HFF-Myc (cell line): ENCODE measurements at regions not wholly inside any gene's neighbourhood (a gene's known extent, or its start where the extent isn't known, plus 50 kb on each side); places are given as distances from the start of the nearest gene placed in this dataset.

Experiments used
- DNase-seq: peaks from one replicate; pipeline ENCODE4 v3.0.0-alpha.2; 2011; ENCODE audit warnings: low read depth; ENCODE audit errors: extremely low read depth
- H3K4me3 ChIP-seq: replicated peaks from 2 replicates; pipeline ENCODE4 v1.5.1; 2011; ENCODE audit warnings: low read depth, mild to moderate bottlenecking, control low read depth, low read length
- CTCF ChIP-seq: IDR thresholded peaks from 2 replicates; pipeline ENCODE4 v1.5.1; 2012; ENCODE audit warnings: mild to moderate bottlenecking, low read depth, low read length, control low read depth; ENCODE audit errors: missing control alignments

- no peak for DNase-seq
- H3K4me3 ChIP-seq: no peak overlapping the region
- no peak for TF ChIP-seq CTCF
These were observed 480.9 kb upstream of the IGFBP7 start for GRCh38 chr4:57591073-57591472.

GRCh38 chr4:57588557-57588956 is 478.4 kb upstream of the IGFBP7 start:
- TF ChIP-seq CTCF: no peak
- H3K4me3 ChIP-seq: no peak overlapping the region
- no peak for DNase-seq

- no peak overlapping the region for H3K4me3 ChIP-seq
- TF ChIP-seq CTCF: no peak
- DNase-seq: no peak
These were observed 470.8 kb upstream of the IGFBP7 start for GRCh38 chr4:57580710-57581599.

GRCh38 chr4:57575426-57575825 is 465.2 kb upstream of the IGFBP7 start:
- no peak overlapping the region for H3K4me3 ChIP-seq
- no peak for TF ChIP-seq CTCF
- DNase-seq: no peak

- no peak for TF ChIP-seq CTCF
- DNase-seq: no peak
- no peak overlapping the region for H3K4me3 ChIP-seq
These were observed 444.4 kb upstream of the IGFBP7 start for GRCh38 chr4:57554556-57555092.

GRCh38 chr4:57553728-57554127 is 443.5 kb upstream of the IGFBP7 start:
- no peak for TF ChIP-seq CTCF
- H3K4me3 ChIP-seq: no peak overlapping the region
- DNase-seq: no peak
